NB4 (cell line): ENCODE measurements at regions not wholly inside any gene's neighbourhood (a gene's known extent, or its start where the extent isn't known, plus 50 kb on each side); places are given as distances from the start of the nearest gene placed in this dataset.

ENCODE experiments used
- POLR2A ChIP-seq: IDR thresholded peaks from 2 replicates; pipeline ENCODE4 v1.6.1; 2011; ENCODE audit warnings: mild to moderate bottlenecking; ENCODE audit not compliant: insufficient read length; ENCODE audit errors: extremely low read depth
- TF ChIP-seq, protein P1 (sequence below): IDR thresholded peaks from one replicate; pipeline ENCODE4 v1.5.1; 2012; ENCODE audit warnings: low read depth, low read length
- TF ChIP-seq, protein P2 (sequence below): IDR thresholded peaks from 2 replicates; pipeline ENCODE4 v1.6.1; 2011; ENCODE audit warnings: low read depth, low read length

DNA sequence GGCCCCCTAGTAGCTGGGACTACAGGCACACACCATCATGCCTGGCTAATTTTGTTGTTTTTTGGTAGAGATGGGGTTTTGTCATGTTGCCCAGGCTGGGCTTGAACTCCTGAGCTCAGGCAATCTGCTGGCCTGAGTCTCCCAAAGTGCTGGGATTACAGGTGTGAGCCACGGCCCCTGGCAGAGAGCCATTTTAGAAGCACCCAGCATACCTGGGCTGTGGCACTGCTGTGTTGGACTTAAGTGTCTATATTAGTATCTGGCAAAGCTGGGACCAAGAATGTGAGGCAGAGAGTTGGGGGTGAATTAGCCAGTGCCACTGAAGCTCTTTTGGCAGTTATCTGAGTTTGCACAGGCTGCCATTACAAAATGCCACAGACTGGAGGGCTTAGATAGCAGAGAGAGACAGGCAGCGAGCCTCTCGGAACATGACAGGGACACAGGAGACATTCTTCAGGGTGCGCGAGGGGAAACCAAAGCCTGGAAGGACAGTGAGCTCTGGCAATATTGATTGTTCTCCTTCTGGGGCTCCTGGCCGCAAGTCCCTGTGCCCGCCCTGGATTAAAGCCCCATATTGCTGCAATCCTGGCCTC lies 87.7 kb upstream of the ALX4 start:
- TF ChIP-seq, protein P1, sequence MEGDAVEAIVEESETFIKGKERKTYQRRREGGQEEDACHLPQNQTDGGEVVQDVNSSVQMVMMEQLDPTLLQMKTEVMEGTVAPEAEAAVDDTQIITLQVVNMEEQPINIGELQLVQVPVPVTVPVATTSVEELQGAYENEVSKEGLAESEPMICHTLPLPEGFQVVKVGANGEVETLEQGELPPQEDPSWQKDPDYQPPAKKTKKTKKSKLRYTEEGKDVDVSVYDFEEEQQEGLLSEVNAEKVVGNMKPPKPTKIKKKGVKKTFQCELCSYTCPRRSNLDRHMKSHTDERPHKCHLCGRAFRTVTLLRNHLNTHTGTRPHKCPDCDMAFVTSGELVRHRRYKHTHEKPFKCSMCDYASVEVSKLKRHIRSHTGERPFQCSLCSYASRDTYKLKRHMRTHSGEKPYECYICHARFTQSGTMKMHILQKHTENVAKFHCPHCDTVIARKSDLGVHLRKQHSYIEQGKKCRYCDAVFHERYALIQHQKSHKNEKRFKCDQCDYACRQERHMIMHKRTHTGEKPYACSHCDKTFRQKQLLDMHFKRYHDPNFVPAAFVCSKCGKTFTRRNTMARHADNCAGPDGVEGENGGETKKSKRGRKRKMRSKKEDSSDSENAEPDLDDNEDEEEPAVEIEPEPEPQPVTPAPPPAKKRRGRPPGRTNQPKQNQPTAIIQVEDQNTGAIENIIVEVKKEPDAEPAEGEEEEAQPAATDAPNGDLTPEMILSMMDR: no peak
- no peak for TF ChIP-seq POLR2A
- TF ChIP-seq, protein P2, sequence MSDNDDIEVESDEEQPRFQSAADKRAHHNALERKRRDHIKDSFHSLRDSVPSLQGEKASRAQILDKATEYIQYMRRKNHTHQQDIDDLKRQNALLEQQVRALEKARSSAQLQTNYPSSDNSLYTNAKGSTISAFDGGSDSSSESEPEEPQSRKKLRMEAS: no peak
